ENCODE measurements at regions not wholly inside any gene's neighbourhood (a gene's known extent, or its start where the extent isn't known, plus 50 kb on each side); places are given as distances from the start of the nearest gene placed in this dataset.

DNA sequence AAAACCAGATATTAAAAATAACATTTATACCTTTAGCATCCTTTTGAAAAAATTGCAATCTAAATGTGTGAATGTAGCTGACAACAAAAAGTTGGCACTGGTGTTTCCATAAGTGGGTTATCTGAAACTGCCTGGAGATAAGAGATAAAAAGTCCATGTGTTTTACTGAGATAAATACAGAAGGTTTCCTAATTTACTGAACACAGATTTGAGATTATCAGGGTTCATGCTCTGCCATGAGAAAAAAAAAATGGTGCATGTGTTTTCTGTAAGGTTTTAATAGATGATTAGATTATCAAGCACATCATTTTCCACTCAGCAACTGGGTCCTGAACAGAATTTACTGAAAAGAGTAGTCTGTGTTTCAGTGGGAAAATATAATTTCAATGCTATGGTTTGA, 326.2 kb upstream of the SLIT2 start:
- no peak for ATAC-seq
- no peak for TF ChIP-seq CTCF (IDR thresholded peaks at IDR 0.05)

GRCh38 chr4:19924761-19925160, 326.9 kb upstream of the SLIT2 start:
- DNase-seq (no peak), ATAC-seq (no peak)
- no peak overlapping the region for H3K4me3 ChIP-seq
- no peaks in the 10 kb centered on the region for H3K36me3 ChIP-seq
- H3K27ac ChIP-seq, result no peak overlapping the region
- H3K27me3 ChIP-seq, result no peaks in the 10 kb centered on the region
- no peaks in the 10 kb centered on the region for H3K4me1 ChIP-seq
- intact Hi-C loops (cut with DNase I), result no loop called here
- whole genome bisulfite sequencing, 4 donors, result 86 to 94% (median 90%) methylated on average over 1 of the region's 1 CpG
- peaks cover 0 to 8% (median 0%) of the 10 kb centered on the region in 12 donors for H3K9me3 ChIP-seq
- TF ChIP-seq CTCF (IDR thresholded peaks at IDR 0.05), result no peak
- TF ChIP-seq POLR2A (IDR thresholded peaks at IDR 0.05), result no peak

More for the DNA sequence above, 326.2 kb upstream of the SLIT2 start:
- intact Hi-C loops (cut with DNase I), result no loop called here
- Histone ChIP-seq H3K4me1 (no peaks in the 10 kb centered on the region), H3K27me3 (no peaks in the 10 kb centered on the region), H3K27ac (no peak overlapping the region), H3K9me3 (peaks cover 0 to 1% (median 0%) of the 10 kb centered on the region in 12 donors), H3K36me3 (no peaks in the 10 kb centered on the region), H3K4me3 (no peak overlapping the region)
- DNase-seq, result no peak

GRCh38 chr4:19915276-19915675, 336.4 kb upstream of the SLIT2 start:
- intact Hi-C loops (cut with DNase I), result no loop called here
- Histone ChIP-seq H3K27ac (no peak overlapping the region), H3K4me1 (no peaks in the 10 kb centered on the region), H3K9me3 (peaks cover 0 to 8% (median 0%) of the 10 kb centered on the region in 12 donors), H3K36me3 (no peaks in the 10 kb centered on the region), H3K4me3 (no peak overlapping the region), H3K27me3 (no peaks in the 10 kb centered on the region)
- no peak for DNase-seq
- WGBS, 4 donors, result 90 to 93% (median 92%) methylated on average over 3 of the region's 3 CpGs
- ATAC-seq, result no peak
- no peak for TF ChIP-seq CTCF (IDR thresholded peaks at IDR 0.05)
- no peak for TF ChIP-seq POLR2A (IDR thresholded peaks at IDR 0.05)

DNA sequence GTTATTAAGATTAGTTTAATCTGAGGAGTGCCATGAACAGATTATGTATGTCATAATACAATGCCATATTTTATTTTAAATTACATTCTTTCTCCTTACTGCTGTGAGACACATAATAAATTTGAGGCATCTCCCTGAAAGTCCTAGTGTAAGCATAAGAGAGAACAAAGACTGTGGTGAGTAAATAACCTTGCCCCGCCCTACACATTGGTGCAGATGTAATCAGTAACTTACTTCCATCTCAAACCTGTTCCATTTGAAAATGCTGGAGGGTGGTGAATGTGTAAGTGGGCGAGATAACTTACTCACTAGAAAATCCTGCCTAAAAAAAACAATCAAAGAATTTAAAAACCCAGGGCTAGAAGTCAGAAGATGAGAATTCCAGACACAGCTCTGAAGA, 338.1 kb upstream of the SLIT2 start:
- Histone ChIP-seq H3K4me1 (no peaks in the 10 kb centered on the region), H3K27ac (no peak overlapping the region), H3K27me3 (no peaks in the 10 kb centered on the region), H3K4me3 (no peak overlapping the region), H3K9me3 (peaks cover 0 to 5% (median 0%) of the 10 kb centered on the region in 12 donors), H3K36me3 (no peaks in the 10 kb centered on the region)
- intact Hi-C loops (cut with DNase I), result no loop called here
- 77 to 90% (median 87%) methylated on average over 2 of the region's 2 CpGs for WGBS, 4 donors
- DNase-seq (no peak), ATAC-seq (no peak)
- TF ChIP-seq CTCF (IDR thresholded peaks at IDR 0.05) (no peak), POLR2A (IDR thresholded peaks at IDR 0.05) (no peak)

Measured in heart left ventricle (tissue), 16 donors.